ENCODE measurements at regions not wholly inside any gene's neighbourhood (a gene's known extent, or its start where the extent isn't known, plus 50 kb on each side); places are given as distances from the start of the nearest gene placed in this dataset.

DNA sequence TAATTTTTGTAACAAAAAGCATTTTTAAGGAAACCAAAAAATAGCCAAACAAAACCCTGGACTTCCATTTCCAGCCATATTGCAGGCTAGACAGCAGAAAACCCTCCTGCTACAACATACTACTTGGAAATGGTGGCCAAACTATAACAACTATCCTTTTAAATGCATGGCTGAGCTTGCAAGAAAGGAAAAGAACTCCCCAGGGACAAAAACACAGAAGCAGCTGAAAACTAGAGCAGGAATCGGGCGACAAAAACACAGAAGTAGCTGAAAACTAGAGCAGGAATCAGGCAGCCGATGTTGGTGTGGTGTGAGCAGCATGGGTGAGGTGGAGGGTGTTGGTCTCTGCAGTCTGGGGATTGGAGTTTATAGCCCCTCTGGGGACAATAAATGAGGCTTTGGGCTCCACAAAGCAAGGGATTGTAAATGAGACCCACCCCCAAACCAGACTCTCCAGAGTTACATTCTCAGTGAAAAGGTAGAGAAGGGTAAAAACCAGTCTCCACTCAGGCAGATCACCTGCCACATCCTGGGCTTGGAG lies 95.2 kb downstream of the C9orf50 start:
- no peak for DNase-seq (ENCODE audit: low read depth in 1 of 2, low spot score in 1 of 2)
- no peak for TF ChIP-seq GABPA (IDR thresholded peaks at IDR 0.05; ENCODE audit: low read depth)
- TF ChIP-seq, protein P1, sequence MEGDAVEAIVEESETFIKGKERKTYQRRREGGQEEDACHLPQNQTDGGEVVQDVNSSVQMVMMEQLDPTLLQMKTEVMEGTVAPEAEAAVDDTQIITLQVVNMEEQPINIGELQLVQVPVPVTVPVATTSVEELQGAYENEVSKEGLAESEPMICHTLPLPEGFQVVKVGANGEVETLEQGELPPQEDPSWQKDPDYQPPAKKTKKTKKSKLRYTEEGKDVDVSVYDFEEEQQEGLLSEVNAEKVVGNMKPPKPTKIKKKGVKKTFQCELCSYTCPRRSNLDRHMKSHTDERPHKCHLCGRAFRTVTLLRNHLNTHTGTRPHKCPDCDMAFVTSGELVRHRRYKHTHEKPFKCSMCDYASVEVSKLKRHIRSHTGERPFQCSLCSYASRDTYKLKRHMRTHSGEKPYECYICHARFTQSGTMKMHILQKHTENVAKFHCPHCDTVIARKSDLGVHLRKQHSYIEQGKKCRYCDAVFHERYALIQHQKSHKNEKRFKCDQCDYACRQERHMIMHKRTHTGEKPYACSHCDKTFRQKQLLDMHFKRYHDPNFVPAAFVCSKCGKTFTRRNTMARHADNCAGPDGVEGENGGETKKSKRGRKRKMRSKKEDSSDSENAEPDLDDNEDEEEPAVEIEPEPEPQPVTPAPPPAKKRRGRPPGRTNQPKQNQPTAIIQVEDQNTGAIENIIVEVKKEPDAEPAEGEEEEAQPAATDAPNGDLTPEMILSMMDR (IDR thresholded peaks at IDR 0.05; ENCODE audit: insufficient read depth, low read length): no peak
- no peak for TF ChIP-seq SPI1 (IDR thresholded peaks at IDR 0.05; ENCODE audit: borderline replicate concordance, low read depth)
- no peak for TF ChIP-seq POLR2AphosphoS5 (IDR thresholded peaks at IDR 0.05; ENCODE audit: low read depth)
- Histone ChIP-seq H3K27ac (replicated peaks) (no peak overlapping the region), H3K4me3 (replicated peaks; ENCODE audit: insufficient read depth, low read length) (no peak overlapping the region), H3K27me3 (ENCODE audit: insufficient read depth, poor library complexity, severe bottlenecking) (no peaks in the 10 kb centered on the region)

DNA sequence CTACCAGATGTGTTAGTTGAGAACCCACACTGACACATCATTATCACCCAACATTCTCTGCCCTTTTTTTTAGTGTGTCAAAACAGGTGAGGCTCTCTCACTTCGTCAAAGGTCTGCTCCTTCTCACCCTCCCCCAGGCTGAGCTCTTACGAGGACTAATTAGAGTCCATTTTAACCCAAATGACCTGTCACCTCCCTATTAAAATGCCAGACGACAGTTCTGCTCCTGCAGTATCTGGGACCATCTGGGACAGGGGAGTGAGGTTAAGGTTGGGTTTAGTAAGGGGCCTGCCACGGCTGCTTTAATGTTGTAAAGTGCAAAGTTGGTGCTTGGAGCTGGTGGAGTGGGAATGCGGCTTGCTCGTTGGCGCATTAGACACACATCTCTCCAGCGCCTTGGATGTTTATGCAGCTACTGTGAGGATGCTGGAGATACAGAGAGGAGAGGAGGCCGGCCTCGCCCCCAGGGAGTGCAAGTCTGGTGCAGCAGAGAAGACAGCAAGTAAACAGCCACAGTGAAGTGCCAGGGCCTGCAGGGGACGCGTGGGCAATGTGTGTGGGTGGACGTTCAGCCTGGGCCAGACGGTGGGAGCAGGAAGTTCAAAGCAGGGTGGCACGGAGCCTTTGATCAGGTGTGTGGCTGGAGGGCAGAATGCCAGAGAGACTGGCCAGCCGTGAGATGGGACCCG lies 96.2 kb downstream of the C9orf50 start:
- H3K4me3 ChIP-seq (replicated peaks; ENCODE audit: insufficient read depth, low read length): no peak overlapping the region
- H3K27me3 ChIP-seq (ENCODE audit: insufficient read depth, poor library complexity, severe bottlenecking): no peaks in the 10 kb centered on the region
- TF ChIP-seq, protein P1 (IDR thresholded peaks at IDR 0.05; ENCODE audit: insufficient read depth, low read length): no peak
- TF ChIP-seq, protein P2, sequence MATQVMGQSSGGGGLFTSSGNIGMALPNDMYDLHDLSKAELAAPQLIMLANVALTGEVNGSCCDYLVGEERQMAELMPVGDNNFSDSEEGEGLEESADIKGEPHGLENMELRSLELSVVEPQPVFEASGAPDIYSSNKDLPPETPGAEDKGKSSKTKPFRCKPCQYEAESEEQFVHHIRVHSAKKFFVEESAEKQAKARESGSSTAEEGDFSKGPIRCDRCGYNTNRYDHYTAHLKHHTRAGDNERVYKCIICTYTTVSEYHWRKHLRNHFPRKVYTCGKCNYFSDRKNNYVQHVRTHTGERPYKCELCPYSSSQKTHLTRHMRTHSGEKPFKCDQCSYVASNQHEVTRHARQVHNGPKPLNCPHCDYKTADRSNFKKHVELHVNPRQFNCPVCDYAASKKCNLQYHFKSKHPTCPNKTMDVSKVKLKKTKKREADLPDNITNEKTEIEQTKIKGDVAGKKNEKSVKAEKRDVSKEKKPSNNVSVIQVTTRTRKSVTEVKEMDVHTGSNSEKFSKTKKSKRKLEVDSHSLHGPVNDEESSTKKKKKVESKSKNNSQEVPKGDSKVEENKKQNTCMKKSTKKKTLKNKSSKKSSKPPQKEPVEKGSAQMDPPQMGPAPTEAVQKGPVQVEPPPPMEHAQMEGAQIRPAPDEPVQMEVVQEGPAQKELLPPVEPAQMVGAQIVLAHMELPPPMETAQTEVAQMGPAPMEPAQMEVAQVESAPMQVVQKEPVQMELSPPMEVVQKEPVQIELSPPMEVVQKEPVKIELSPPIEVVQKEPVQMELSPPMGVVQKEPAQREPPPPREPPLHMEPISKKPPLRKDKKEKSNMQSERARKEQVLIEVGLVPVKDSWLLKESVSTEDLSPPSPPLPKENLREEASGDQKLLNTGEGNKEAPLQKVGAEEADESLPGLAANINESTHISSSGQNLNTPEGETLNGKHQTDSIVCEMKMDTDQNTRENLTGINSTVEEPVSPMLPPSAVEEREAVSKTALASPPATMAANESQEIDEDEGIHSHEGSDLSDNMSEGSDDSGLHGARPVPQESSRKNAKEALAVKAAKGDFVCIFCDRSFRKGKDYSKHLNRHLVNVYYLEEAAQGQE (IDR thresholded peaks at IDR 0.05; ENCODE audit: insufficient replicate concordance, low read depth): no peak
- no peak for TF ChIP-seq GABPA (IDR thresholded peaks at IDR 0.05; ENCODE audit: low read depth)
- no peak for TF ChIP-seq POLR2AphosphoS5 (IDR thresholded peaks at IDR 0.05; ENCODE audit: low read depth)
- TF ChIP-seq SPI1 (IDR thresholded peaks at IDR 0.05; ENCODE audit: borderline replicate concordance, low read depth): no peak
- no peak for DNase-seq (ENCODE audit: low read depth in 1 of 2, low spot score in 1 of 2)
- no peak overlapping the region for H3K27ac ChIP-seq (replicated peaks)

DNA sequence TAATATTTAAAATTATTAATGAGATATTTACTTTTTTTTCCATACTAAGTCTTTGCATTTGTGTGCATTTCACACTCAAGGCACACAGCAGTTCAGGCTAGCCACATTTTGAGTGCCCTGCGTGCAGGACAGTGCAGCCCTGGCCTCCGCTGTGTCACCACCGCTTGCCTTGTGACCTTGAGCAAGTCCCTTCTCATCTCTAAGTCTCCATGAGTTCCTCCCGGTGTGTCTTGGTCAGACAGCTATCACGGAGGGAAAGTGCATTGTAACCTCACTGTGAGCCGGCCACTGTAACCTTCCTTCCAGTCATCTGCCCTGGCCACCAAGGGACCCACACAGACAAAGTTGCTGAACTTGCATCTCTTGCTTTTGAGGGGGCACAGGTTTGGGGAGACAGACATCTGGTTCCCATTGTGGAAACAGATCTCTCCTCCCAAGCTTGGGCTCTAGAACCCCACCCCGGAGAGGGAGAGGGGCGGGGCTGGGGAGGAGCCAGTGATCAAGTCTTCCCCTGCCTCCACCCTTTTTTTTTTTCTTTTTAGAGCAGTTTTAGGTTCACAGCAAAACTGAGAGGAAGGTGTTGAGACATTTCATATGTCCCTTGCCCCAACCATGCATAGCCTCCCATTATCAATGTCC lies 96.8 kb downstream of the C9orf50 start:
- H3K27ac ChIP-seq (replicated peaks): no peak overlapping the region
- no peak for DNase-seq (ENCODE audit: low read depth in 1 of 2, low spot score in 1 of 2)
- TF ChIP-seq, protein P2 (IDR thresholded peaks at IDR 0.05; ENCODE audit: insufficient replicate concordance, low read depth): no peak
- TF ChIP-seq, protein P1 (IDR thresholded peaks at IDR 0.05; ENCODE audit: insufficient read depth, low read length): no peak
- no peak for TF ChIP-seq POLR2AphosphoS5 (IDR thresholded peaks at IDR 0.05; ENCODE audit: low read depth)
- no peak for TF ChIP-seq SPI1 (IDR thresholded peaks at IDR 0.05; ENCODE audit: borderline replicate concordance, low read depth)
- no peak for TF ChIP-seq GABPA (IDR thresholded peaks at IDR 0.05; ENCODE audit: low read depth)
- no peaks in the 10 kb centered on the region for H3K27me3 ChIP-seq (ENCODE audit: insufficient read depth, poor library complexity, severe bottlenecking)
- no peak overlapping the region for H3K4me3 ChIP-seq (replicated peaks; ENCODE audit: insufficient read depth, low read length)

All from HL-60 (cell line).